Common myeloid progenitor, CD34-positive (primary cell): ENCODE measurements at regions not wholly inside any gene's neighbourhood (a gene's known extent, or its start where the extent isn't known, plus 50 kb on each side); places are given as distances from the start of the nearest gene placed in this dataset.

Source experiments
- CTCF ChIA-PET: fragments of 350-600 bp; sonication (Branson Sonifier 250); formaldehyde crosslinking; loops from one replicate; lab custom pipeline; 2021; ENCODE audit warnings: antibody characterized with exemption; lab: Charles Lee
- POLR2A ChIA-PET: fragments of 350-600 bp; sonication (Branson Sonifier 250); formaldehyde crosslinking; loops from one replicate; lab custom pipeline; 2021; ENCODE audit warnings: antibody characterized with exemption; lab: Charles Lee
- DNase-seq, 3 donors: peaks; one replicate each; pipeline versions ENCODE4 v3.0.0 to v3.0.0-alpha.2; 2013
- H3K27ac ChIP-seq, 2 experiments: 1 replicate in 1 of 2; 2 replicates in 1 of 2; pipeline ENCODE4 v1.7.0; 2013; ENCODE audit warnings: inconsistent platforms in 2 of 2, low read length in 2 of 2, mild to moderate bottlenecking in 2 of 2, low read depth in 1 of 2, moderate library complexity in 1 of 2; ENCODE audit not compliant: severe bottlenecking in 2 of 2, insufficient read depth in 1 of 2, poor library complexity in 1 of 2
- H3K27me3 ChIP-seq, 5 experiments: replicated peaks in 2 of 5; 1 replicate in 3 of 5; 2 replicates in 2 of 5; pipeline versions ENCODE4 v1.6.1 to v1.7.0; 2013; ENCODE audit warnings: low read length in 4 of 5, mild to moderate bottlenecking in 2 of 5, moderate library complexity in 2 of 5, inconsistent platforms in 1 of 5; ENCODE audit not compliant: insufficient read depth in 5 of 5, control insufficient read depth in 4 of 5
- H3K36me3 ChIP-seq, 4 experiments: 1 replicate in 2 of 4; 2 replicates in 2 of 4; pipeline versions ENCODE4 v1.6.1 to v1.7.0; 2013; ENCODE audit warnings: low read length in 3 of 4, control low read depth in 1 of 4, mild to moderate bottlenecking in 1 of 4; ENCODE audit not compliant: control insufficient read depth in 4 of 4, insufficient read depth in 4 of 4
- H3K4me1 ChIP-seq, 4 experiments: 1 replicate in 3 of 4; 2 replicates in 1 of 4; pipeline versions ENCODE4 v1.6.1 to v1.7.1; 2013; ENCODE audit warnings: low read length in 3 of 4, mild to moderate bottlenecking in 3 of 4, control low read depth in 1 of 4, inconsistent platforms in 1 of 4, moderate library complexity in 1 of 4; ENCODE audit not compliant: control insufficient read depth in 4 of 4, insufficient read depth in 4 of 4; ENCODE audit errors: control extremely low read depth in 1 of 4
- H3K4me3 ChIP-seq, 7 experiments: 1 replicate in 4 of 7; 2 replicates in 3 of 7; pipeline versions ENCODE4 v1.5.1 to v1.7.0; 2013; ENCODE audit warnings: mild to moderate bottlenecking in 7 of 7, low read length in 6 of 7, moderate library complexity in 6 of 7, inconsistent platforms in 2 of 7, low read depth in 2 of 7, control low read depth in 1 of 7; ENCODE audit not compliant: insufficient read depth in 4 of 7, control insufficient read depth in 1 of 7; ENCODE audit errors: extremely low read depth in 1 of 7
- H3K9me3 ChIP-seq, 5 experiments: 1 replicate in 4 of 5; 2 replicates in 1 of 5; pipeline versions ENCODE4 v1.6.1 to v1.7.1; 2013; ENCODE audit warnings: low read length in 4 of 5, mild to moderate bottlenecking in 2 of 5, inconsistent platforms in 1 of 5, low read depth in 1 of 5, moderate library complexity in 1 of 5; ENCODE audit not compliant: control insufficient read depth in 4 of 5, insufficient read depth in 2 of 5; ENCODE audit errors: control extremely low read depth in 1 of 5
- WGBS: methylation state at CpG from one replicate; pipeline ENCODE4 v1.1.5; 2013; ENCODE audit not compliant: insufficient coverage; 5-methylcytosine and 5-hydroxymethylcytosine counted together

DNA sequence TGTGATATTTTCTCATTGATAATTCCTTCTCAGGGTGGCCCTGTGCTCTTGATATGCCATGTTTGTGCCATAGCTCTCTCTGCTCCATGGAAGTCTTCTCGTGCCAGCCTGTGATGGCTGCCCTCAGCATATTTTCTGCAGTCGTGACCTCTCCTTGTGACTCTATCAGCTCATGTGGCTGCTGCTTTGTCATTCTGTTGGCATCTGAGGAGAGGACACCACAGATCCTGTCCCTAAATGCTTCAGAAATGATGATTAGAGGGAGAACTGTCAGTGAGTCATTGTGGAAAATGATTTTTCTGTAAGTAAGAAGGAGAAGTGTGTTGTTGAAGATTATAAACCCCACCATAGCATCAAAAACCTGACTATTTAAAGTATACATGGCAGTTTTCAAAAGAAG lies 286.0 kb downstream of the ADGRL2 start:
- ChIA-PET POLR2A (no interaction called here), CTCF (no interaction called here)
- no peak for DNase-seq
- Histone ChIP-seq H3K4me3 (no peak overlapping the region), H3K27ac (no peak overlapping the region), H3K36me3 (no peaks in the 10 kb centered on the region), H3K4me1 (no peaks in the 10 kb centered on the region), H3K9me3 (peaks cover 0 to 1% (median 0%) of the 10 kb centered on the region in 5 experiments), H3K27me3 (no peaks in the 10 kb centered on the region)
- 50% methylated on average over 2 of the region's 2 CpGs for WGBS

DNA sequence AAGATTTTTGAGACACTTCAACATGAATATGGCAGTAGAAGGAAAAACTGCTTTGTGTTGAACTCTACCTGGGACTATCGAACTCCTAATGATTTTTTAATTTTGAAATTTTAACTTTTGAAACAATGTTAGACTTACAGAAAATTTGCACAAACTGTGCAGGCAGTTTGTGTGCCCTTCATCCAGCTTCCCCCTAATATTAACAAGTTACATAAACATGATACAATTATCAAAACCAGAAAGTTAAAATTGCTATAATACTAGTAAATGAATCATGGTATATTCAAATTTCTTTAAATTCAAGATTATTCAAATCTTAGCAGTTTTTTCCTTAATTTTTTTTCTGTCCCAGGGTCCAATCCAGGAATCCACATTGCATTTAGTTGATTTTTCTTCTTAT lies 278.9 kb downstream of the ADGRL2 start:
- ChIA-PET CTCF (interaction anchor here (1.1 kb wide), 1 partner anchor 22 kb away, joined by 3 read pairs; no protein-coding TSS in a partner anchor), POLR2A (no interaction called here)
- Histone ChIP-seq H3K4me1 (no peaks in the 10 kb centered on the region), H3K27me3 (no peaks in the 10 kb centered on the region), H3K36me3 (no peaks in the 10 kb centered on the region), H3K4me3 (no peak overlapping the region), H3K9me3 (no peaks in the 10 kb centered on the region), H3K27ac (no peak overlapping the region)
- no CpG with 5 or more reads among the region's 1 CpG for WGBS
- no peak for DNase-seq

DNA sequence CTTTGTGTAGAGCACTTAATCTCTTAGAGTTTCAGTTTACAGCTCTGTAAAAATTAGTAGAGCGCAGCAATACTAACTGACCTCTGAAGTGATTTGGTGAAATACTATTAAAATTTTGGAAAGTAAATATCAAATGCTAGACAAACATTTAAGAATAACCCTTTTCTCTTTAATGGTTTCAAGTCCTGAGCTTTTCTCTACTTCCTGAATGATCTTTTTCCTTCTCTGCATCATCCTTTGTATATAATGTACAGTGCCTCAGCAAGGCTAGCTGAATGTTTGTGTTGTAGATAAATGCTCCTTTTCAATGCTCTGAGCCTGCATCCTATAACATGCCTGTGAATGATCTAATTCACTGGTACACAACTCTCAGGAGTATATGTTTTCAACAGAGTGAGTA lies 272.9 kb downstream of the ADGRL2 start:
- Histone ChIP-seq H3K9me3 (no peaks in the 10 kb centered on the region), H3K4me1 (no peaks in the 10 kb centered on the region), H3K4me3 (no peak overlapping the region), H3K36me3 (no peaks in the 10 kb centered on the region), H3K27ac (no peak overlapping the region), H3K27me3 (no peaks in the 10 kb centered on the region)
- no CpG with 5 or more reads among the region's 1 CpG for WGBS
- CTCF ChIA-PET, result no interaction called here
- no peak for DNase-seq
- POLR2A ChIA-PET, result no interaction called here

DNA sequence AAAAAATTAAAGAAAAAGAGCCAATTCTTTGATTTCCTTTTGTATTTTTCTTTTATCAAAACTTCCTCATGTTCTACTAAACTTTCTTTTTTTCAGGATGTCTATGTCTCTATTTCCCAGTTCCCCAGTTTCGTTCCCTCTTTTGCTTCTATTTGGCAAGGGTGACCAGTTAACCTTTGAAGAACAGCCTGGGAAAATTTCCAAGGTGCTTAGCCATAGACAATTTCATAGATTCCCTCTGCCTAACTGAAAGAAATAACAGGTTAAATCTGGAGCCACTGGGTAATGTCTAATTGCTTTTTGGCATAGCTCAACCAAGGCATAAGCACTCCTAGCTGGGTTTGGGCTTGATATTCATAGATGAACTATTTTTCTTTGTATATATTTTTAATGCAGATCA lies 272.3 kb downstream of the ADGRL2 start:
- no peaks in the 10 kb centered on the region for H3K36me3 ChIP-seq
- POLR2A ChIA-PET, result no interaction called here
- no peaks in the 10 kb centered on the region for H3K4me1 ChIP-seq
- H3K27ac ChIP-seq, result no peak overlapping the region
- DNase-seq, result no peak
- CTCF ChIA-PET, result no interaction called here
- H3K9me3 ChIP-seq, result no peaks in the 10 kb centered on the region
- no peaks in the 10 kb centered on the region for H3K27me3 ChIP-seq
- H3K4me3 ChIP-seq, result no peak overlapping the region
- 86% methylated on average over 1 of the region's 1 CpG for WGBS

DNA sequence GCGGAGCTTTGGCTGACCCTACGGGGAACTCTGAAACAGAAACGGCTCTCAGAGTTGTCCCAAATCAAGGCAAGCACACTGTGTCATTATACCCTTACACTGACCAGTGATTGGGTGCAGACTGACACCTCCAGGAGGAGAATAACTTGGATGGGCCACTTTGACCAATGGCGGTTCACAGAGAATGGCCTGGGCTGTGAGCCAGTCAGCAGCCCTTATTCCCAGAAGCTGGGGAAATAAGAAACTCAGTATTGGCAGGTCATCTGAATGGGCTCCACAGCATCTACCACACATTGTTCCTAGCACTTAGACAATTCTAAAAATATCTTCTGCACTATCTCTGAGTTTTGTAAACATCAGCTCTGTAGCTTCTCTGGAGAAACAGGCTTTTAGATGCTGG lies 265.2 kb downstream of the ADGRL2 start:
- 96% methylated on average over 4 of the region's 4 CpGs for WGBS
- H3K9me3 ChIP-seq, result no peaks in the 10 kb centered on the region
- no peaks in the 10 kb centered on the region for H3K36me3 ChIP-seq
- H3K4me3 ChIP-seq, result no peak overlapping the region
- no peak for DNase-seq
- H3K27me3 ChIP-seq, result no peaks in the 10 kb centered on the region
- no peak overlapping the region for H3K27ac ChIP-seq
- ChIA-PET CTCF (no interaction called here), POLR2A (no interaction called here)
- H3K4me1 ChIP-seq, result no peaks in the 10 kb centered on the region

DNA sequence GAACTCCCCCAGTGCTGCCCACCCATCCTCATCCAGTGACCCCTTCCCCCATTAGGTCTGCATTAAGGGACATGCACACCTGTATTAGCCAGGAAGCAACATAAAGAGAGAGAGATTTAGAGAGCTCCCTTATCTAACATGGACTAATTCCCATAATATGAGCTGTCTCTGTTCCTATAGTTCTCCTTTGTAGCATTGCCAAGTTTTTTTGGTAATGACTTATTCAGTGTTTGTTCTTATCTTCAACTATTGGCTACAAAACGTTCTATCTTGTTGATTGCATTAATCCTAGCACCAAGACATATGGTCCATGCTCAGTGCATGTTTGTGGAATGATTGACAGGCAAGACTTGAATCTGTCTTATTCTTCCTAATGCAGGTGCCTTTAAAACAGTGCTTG lies 264.0 kb downstream of the ADGRL2 start:
- POLR2A ChIA-PET, result no interaction called here
- no peaks in the 10 kb centered on the region for H3K36me3 ChIP-seq
- WGBS, result 80% methylated on average over 1 of the region's 1 CpG
- no peaks in the 10 kb centered on the region for H3K4me1 ChIP-seq
- no peak overlapping the region for H3K27ac ChIP-seq
- no peaks in the 10 kb centered on the region for H3K9me3 ChIP-seq
- H3K27me3 ChIP-seq, result no peaks in the 10 kb centered on the region
- H3K4me3 ChIP-seq, result no peak overlapping the region
- no peak for DNase-seq
- CTCF ChIA-PET, result no interaction called here

DNA sequence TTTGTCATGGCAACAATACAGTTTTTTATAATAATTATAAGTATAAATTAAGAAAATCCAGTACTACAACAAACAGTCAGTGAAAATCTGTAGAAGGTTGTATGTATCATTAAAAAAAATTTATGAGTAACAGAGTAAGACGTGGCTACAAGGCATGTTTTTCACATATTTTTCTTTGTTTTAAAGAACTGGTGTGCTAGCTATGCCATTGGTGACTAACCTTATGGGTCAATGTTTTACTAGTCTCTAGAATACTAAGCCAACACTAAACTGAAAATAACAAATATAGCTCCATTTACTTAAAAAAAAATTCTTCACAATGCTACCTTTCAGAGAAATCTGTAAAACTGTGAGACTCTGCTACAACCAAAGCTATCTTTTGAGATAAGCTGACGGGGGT lies 261.5 kb downstream of the ADGRL2 start:
- H3K27me3 ChIP-seq, result no peaks in the 10 kb centered on the region
- H3K4me1 ChIP-seq, result no peaks in the 10 kb centered on the region
- H3K4me3 ChIP-seq, result no peak overlapping the region
- DNase-seq, result no peak
- WGBS, result no CpG with 5 or more reads among the region's 2 CpGs
- H3K27ac ChIP-seq, result no peak overlapping the region
- H3K36me3 ChIP-seq, result no peaks in the 10 kb centered on the region
- POLR2A ChIA-PET, result no interaction called here
- CTCF ChIA-PET, result no interaction called here
- no peaks in the 10 kb centered on the region for H3K9me3 ChIP-seq
